ENCODE measurements at regions not wholly inside any gene's neighbourhood (a gene's known extent, or its start where the extent isn't known, plus 50 kb on each side); places are given as distances from the start of the nearest gene placed in this dataset.
"Not testable (repeated sequence)": the region's sequence is repeated elsewhere in the genome, so short reads cannot be mapped to it uniquely, and the experiment has no call there.

DNA sequence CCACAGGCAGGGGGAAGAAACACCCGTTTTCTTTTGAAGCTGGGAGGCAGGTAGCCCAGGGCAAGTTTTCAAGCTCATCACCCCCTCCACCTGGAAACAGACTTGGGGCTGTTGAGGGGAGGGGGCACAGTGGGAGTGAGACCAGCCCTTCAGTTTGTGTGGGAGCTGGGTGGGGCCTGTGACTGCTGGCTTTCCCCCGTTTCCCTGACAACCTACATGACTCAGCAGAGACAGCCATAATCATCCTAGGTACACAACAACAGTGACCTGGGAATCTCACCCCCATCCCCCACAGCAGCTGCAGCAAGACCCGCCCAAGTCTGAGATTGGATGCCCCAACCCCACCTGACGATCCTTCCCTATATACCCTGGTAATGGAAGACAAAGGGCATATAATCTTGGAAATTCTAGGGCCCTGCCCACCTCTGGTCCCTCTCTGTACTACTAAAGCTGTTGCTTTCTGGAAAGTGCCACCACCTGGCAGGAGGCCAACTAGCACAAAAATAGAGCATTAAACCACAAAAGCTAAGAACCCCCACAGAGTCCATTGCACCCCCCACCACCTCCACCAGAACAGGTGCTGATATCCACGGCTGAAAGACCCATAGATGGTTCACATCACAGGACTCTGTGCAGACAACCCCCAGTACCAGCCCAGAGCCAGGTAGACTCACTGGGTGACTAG lies 422.2 kb upstream of the SGO1 start:
- DNase-seq: no peak

- no peak for DNase-seq
Measured at GRCh38 chr3:20604659-20605058, 418.7 kb upstream of the SGO1 start.

DNA sequence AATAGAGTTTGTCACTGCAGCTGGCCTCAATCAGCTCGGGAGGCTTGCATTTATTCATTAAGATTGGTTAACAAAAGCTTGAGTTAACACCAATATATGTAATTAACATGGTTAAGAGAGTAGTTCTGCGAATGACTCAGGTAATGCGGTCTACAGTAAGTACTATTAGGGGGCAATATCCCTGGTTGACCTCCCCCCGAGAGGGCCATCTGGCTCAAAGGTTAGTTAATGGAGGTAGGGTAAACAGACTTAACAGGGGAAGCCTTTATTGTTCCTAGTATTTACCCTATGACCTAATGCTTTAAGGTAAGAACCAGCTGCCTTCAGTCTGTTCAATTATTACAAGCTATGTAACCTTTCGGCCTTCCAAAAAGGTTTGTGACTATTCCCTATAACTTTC lies 403.3 kb upstream of the SGO1 start:
- no peak for DNase-seq

DNA sequence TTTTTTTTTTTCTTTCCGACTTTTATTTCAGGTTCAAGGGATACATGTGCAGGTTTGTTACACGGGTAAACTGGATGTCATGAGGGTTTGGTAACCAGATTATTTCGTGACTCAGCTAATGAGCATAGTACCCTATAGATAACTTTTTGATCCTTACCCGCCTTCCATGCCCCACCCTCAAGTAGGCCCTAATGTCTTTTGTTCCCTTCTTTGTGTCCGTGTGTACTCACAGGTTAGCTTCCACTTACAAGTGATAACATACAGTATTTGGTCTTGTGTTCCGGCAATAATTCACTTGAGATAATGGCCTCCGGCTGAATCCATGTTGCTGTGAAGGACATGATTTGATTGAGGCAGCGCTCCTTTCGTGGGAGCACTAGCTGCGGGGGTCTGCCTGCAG lies 402.8 kb upstream of the SGO1 start:
- no peak for DNase-seq

DNA sequence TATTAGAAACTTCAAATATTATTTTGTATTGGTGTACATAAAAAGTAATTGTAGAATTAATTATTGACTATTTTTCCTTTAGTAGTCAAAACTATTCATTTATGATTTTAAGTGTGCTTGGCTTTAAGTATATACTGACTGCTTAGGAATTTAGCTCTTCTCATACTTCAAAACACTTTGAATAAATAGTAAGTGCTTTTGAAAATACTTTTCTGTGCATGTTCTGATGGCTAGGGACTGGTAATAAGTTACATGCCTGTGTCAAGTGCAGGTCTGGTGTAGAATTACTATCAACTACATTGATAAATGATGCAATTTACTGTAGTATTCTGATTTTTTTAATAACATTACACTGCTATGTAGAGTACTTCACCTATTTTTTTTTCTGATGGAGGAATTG lies 397.6 kb upstream of the SGO1 start:
- no peak for DNase-seq

DNA sequence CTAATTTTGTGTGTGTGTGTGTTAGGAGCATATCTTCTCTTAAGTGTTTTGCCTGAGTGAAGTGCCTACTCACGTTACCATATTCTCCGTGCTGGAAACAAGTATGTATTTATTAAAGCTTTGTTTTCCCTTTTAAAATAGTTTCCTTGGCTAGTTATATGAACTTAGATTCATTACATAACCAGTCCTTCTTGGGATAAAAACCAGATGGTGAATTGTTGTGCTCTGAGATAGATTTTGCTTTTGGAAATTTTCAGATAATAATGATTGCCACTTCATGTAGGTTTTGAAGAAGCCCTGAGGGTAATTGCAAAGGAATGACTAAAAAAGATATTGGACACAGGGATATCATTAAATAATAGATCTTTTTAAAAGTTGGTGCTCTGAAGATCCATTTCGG lies 390.2 kb upstream of the SGO1 start:
- no peak for DNase-seq

- DNase-seq: no peak
Measured at GRCh38 chr3:20575146-20575545, 389.1 kb upstream of the SGO1 start.

DNA sequence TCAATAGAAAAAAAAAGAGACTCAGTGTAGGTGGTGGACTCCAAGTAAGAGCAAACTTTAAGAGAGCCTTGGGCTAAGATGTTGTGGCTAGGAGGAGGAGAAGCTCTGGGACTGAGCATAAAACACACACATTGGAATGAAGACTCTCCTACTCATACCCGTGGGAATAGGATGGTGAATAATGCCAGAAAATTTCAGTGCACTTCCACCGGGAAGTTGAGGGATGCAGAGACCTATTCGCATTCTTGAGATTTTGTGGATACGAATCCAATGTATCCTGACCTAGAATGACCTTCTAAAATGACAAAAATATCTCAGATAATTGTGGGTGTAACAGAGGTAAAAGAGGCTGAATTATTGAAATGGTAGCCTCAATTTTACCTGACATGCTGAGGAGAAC lies 388.7 kb upstream of the SGO1 start:
- DNase-seq: no peak

- no peak for DNase-seq
Measured at GRCh38 chr3:20573175-20573574, 387.2 kb upstream of the SGO1 start.

DNA sequence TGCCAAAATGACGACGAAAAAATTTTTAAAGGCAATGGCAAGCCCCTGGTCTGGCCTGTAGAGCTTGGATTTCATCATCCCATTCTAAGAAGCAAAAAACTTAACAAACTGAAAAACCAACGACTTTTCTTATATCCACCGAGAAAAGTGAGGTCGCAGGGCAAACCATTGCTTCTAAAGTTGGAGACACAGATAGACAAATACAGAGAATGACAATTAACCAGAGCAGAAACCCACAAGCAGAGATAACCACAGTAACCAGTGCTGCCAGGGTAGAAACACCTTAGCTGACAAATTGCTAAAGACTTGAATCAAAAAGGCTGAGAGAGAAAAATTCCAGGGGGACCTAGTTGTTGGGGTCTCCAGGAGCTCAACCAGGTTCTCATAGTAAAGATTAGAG lies 386.5 kb upstream of the SGO1 start:
- no peak for DNase-seq

DNA sequence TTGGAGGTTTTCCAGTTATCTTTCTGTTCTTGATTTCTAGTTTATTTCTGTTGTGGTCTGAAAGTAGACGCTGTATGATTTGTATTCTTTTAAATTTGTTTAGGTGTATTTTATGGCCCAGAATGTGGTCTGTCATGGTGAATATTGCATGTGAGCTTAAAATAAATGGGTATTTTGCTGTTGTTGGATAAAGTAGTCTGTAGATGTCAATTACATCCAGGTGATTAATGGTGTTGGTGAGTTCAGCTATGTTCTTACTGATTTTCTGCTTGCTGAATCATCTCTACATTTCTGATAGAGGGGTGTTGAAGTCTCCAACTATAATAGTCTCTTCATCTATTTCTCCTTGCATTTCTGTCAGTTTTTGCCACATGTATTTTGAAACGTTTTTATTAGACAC lies 383.3 kb upstream of the SGO1 start:
- no peak for DNase-seq

DNA sequence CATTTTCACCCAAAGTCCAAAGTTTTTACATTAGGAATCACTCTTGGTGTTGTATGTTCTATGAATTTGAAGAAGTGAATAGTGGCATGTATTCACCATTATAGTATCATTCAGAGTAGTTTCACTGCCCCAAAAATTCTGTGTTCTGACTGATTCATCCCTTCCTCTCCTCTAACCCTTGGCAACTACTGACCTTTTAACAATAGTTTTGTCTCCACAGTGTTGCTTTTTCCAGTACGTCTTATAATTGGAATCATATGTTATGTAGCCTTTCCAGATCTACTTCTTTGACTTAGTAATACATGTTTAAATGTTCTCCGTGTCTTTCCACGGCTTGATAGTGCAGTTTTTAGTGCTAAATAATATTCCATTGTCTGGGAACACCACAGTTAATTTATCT lies 379.0 kb upstream of the SGO1 start:
- DNase-seq: no peak

DNA sequence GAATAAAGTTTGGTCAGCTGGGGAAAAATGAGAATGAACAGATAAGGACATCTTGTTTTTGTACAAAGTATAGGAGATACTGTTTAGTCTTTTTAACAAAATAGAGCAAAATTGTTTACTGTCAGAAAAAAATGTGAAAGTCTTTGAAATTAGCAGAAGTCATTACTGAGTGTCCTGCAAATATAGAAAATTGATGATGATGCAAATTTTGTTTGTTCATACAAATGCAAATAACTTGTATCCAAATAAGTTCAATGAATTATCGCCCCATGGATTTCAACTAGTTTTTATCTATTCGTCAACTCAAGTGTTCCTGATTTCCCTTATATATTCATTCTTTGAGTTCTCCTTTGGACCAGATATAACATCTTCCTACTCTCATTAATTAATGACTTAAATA lies 378.0 kb upstream of the SGO1 start:
- no peak for DNase-seq

DNA sequence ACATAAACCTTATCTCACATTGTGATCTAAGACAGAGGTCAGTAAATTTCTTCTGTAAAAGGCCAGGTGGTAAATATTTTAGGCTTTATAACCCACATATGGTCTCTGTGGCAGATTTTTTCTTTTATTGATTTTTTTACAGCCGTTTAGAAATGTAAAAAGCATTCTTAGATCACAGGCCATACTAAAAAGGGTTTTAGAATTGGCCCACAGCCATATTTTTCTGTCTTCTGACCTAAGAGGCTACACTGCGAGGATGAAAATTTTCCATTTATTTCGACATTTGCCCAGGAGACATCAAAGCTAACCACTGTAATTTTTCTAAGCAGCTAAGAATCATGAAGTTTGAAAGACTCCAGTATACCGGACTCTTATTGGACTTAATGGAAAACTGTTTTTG lies 377.2 kb upstream of the SGO1 start:
- DNase-seq: no peak

DNA sequence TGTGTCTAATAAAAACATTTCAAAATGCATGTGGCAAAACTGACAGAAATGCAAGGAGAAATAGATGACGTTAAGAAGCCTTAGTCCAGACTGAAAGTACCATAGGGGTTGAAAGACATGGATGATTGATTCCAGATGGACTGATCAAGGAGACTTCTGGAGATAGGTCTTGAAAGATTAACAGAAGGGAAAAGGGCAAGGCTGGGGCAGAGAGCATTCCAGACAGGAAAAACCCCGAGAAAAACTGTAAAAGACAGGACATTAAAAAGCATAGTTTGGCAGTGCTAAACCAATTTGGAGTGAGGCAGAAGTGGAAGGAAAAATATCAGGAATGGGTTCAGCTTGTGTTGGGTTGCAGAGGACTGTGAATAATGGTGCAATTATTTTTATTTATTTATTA lies 375.2 kb upstream of the SGO1 start:
- no peak for DNase-seq

DNA sequence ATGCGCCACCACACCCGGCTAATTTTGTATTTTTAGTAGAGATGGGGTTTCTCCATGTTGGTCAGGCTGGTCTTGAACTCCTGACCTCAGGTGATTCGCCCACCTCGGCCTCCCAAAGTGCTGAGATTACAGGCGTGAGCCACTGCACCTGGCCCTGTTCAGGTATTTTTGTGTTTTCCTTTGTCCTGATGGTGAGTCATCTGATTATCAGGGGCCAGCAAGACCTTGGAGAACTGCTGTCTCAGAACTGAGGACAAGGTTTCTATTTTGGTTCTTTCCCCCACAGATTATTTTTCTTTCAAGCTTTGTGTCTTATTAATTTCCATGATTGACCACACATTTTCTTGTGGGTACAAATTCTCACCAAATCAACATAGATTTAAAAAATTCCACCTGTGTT lies 374.4 kb upstream of the SGO1 start:
- DNase-seq: not testable (repeated sequence)

DNA sequence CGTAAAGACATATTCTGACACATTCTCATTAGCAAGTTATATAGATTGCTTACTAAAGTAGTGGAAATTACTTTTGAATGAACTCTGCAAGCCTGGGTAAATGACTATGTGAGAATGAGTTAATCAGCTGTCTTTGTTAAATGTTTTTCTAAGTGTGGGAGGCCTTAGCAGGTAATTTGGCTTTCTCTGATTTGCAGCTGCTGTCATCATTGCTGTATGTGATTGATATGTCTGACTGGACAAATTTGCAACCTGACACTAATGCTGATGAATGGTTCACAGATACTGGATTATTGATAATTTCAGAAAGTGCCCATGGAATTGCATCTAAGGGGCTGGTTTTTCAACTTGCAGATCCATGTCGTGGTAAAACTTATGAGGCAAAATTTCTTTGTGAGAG lies 372.2 kb upstream of the SGO1 start:
- DNase-seq: no peak

DNA sequence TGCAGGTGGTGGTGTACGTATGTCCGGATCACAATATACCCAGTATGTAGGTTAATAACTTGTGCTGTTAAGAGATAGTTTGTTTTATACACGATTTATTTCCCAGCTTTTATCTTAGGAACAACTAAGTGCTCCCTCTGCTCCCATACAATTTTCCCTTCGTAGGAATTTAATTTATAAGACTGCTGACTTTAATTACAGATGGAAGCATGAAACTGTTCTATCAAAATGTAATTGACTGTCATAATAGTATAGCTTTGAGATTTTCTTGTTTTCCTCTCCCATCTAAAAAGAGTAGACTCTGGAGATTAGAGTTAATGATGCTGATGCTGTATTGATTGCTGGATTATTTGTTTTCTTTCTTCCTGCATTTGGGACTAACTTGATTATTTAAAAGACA lies 370.7 kb upstream of the SGO1 start:
- DNase-seq: no peak

DNA sequence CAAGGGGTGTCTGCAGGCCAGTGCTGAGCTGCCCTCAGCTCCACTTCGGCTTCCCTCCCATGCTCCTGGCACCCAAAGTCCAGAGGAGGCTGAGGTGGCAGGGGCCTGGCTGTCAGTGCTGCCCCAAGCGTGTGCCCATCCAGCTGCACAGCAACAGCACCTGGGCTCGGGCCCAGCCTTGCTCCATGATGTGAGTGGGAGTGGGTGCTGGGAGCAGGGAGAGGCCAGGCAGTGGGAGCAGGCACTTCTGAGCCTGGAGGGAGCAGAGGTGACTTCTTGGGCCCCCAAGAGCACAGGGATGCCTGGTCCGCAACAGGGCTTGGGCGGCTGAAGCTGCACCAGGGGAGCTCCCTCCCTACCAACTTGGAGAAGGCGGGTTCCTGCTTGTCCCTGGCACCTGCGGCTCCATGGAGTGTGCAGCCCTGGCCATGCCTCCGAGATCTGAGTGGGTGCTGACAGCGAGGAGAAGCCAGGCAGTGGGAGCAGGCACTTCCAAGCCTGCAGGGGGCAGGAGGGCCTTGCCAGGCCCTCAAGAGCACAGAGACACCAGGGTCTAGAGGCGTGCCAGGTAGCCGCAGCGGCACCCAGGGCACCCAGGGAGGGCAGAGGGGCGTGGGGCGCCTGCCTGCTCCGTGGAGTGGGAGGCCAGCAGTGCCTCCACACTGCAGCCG lies 366.7 kb upstream of the SGO1 start:
- no peak for DNase-seq

- not testable (repeated sequence) for DNase-seq
Measured at GRCh38 chr3:20547361-20548269, 361.6 kb upstream of the SGO1 start.

DNA sequence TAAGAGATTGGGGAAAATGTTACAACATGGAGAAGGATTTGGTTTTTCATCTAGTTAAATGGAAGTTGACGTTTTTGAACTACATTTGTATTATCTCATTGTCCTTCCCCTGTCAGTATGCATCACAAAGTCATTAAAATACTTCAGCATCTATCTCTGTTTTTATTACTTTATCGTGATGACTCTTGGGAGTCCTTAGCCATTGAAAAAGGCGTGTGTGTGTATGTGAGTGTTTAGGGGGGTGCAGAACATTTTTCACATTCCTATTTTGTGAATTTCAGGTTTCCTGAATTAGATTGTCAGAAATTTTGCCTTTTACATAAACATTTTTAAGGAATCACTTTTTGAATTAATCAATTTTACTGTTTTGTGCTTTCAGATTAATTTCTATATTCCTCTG lies 360.6 kb upstream of the SGO1 start:
- no peak for DNase-seq

DNA sequence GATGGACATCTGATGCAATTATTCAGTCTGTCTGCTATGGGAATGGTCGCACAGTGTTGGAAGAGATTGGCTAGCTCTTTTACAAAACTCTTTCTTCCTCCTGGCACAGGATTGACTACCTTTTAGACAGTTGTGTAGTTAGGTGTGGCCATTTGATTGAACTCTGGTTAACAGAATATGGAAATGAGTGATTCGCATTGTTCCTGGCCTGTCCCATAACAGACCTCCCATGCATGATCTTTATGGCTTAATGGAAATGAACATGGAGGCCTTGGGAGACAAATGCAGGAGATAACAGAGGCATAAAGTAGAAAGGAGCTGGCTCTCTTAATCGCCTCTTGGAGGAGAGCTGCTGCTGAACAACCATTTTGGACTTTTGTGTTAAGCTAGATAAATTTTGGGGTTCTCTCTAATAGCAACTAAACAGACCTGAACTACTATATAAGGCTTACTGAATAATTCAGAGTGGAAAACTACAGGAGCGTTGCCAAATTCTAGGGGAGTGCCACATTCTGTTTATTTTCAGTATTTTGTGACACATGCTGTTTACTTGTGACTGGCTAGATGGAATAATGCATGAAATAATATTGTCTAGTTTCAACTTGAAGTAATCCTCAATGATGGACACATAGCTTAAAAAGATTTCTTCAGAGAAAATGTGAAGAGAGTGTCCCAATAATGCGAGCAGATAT lies 357.7 kb upstream of the SGO1 start:
- DNase-seq: no peak

DNA sequence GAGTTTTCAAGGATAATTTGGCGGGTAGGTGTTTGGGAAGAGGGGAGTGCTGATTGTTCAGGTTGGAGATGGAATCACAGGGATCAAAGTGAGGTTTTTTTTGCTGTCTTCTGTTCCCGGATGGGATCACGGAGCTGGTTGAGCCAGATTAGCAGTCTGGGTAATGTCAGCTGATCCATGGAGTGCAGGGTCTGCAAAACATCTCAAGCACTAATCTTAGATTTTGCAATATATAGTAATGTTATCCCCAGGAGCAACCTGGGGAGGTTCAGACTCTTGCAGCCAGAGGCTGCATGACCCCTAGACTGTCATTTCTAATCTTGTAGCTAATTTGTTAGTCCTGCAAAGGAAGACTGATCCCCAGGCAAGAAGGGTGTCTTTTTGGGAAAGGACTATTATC lies 354.1 kb upstream of the SGO1 start:
- DNase-seq: no peak
